ENCODE measurements at regions not wholly inside any gene's neighbourhood (a gene's known extent, or its start where the extent isn't known, plus 50 kb on each side); places are given as distances from the start of the nearest gene placed in this dataset.

DNA sequence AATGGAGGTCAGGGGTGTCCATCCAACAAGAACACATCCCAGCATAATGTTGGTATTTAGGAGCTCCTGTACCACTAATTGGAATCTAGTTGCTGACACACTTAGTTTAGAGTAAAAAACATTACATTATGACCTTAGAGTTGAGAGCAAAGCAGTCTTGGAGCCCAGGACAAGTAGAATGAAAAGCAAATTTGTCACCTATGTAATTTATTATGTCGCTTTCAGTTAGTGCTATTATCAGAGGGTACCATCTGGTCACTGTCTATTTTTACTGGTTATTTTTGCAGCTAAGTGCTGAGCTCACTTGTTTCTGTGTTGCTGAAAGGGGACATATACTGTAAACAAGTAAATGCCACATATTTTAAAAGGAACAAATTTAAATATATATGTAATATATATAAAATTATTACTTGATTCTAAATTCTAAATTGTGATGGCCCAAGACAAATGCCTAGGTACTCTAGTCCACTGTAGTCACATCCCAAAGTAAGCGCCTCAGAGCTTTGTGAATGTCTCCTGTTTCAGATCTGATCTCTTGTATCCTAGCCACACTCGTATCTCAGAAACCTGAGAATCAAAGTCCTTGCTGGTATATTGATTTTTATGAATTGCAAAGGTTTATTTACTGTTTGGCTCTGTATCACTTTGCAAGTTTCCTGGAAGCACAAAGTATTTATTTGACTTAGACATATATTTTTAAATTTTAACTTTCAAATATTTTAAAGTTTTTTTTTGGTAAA lies 148.6 kb upstream of the MAN1A1 start (continued):
- TF ChIP-seq ZNF280D (CRISPR knock-in tag; IDR thresholded peaks at IDR 0.05) (no peak), NFIC (IDR thresholded peaks at IDR 0.05; ENCODE audit: low read length) (peak; percentile 83; the same call in 1 of the 2 replicates), NKX3-1 (CRISPR knock-in tag; IDR thresholded peaks at IDR 0.05) (no peak), ZNF574 (CRISPR knock-in tag; IDR thresholded peaks at IDR 0.05) (no peak), MAFF (IDR thresholded peaks at IDR 0.05; ENCODE audit: low read depth, low read length) (no peak), MXD4 (CRISPR knock-in tag; IDR thresholded peaks at IDR 0.05) (no peak), RBAK (CRISPR knock-in tag; IDR thresholded peaks at IDR 0.05) (no peak), MATR3 (CRISPR knock-in tag; IDR thresholded peaks at IDR 0.05) (no peak), CERS6 (CRISPR knock-in tag; IDR thresholded peaks at IDR 0.05) (no peak), ZNF616 (CRISPR knock-in tag; IDR thresholded peaks at IDR 0.05; ENCODE audit: low read depth) (no peak), HNRNPK (IDR thresholded peaks at IDR 0.05; ENCODE audit: low read depth, low read length, poor library complexity, severe bottlenecking) (no peak), SMC3 (IDR thresholded peaks at IDR 0.05; ENCODE audit: low read length) (no peak)
- TF ChIP-seq, protein P1, sequence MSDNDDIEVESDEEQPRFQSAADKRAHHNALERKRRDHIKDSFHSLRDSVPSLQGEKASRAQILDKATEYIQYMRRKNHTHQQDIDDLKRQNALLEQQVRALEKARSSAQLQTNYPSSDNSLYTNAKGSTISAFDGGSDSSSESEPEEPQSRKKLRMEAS (IDR thresholded peaks at IDR 0.05): no peak
- TF ChIP-seq, protein P2, sequence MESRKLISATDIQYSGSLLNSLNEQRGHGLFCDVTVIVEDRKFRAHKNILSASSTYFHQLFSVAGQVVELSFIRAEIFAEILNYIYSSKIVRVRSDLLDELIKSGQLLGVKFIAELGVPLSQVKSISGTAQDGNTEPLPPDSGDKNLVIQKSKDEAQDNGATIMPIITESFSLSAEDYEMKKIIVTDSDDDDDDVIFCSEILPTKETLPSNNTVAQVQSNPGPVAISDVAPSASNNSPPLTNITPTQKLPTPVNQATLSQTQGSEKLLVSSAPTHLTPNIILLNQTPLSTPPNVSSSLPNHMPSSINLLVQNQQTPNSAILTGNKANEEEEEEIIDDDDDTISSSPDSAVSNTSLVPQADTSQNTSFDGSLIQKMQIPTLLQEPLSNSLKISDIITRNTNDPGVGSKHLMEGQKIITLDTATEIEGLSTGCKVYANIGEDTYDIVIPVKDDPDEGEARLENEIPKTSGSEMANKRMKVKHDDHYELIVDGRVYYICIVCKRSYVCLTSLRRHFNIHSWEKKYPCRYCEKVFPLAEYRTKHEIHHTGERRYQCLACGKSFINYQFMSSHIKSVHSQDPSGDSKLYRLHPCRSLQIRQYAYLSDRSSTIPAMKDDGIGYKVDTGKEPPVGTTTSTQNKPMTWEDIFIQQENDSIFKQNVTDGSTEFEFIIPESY (CRISPR knock-in tag; IDR thresholded peaks at IDR 0.05): no peak
- TF ChIP-seq, protein P3, sequence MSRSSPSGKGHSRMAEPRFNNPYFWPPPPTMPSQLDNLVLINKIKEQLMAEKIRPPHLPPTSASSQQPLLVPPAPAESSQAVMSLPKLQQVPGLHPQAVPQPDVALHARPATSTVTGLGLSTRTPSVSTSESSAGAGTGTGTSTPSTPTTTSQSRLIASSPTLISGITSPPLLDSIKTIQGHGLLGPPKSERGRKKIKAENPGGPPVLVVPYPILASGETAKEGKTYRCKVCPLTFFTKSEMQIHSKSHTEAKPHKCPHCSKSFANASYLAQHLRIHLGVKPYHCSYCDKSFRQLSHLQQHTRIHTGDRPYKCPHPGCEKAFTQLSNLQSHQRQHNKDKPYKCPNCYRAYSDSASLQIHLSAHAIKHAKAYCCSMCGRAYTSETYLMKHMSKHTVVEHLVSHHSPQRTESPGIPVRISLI (CRISPR knock-in tag; IDR thresholded peaks at IDR 0.05; ENCODE audit: borderline replicate concordance): 0 out of 2 replicates have a peak, but pooled peaks have one; percentile 16
